GM12864 (cell line): ENCODE measurements at regions not wholly inside any gene's neighbourhood (a gene's known extent, or its start where the extent isn't known, plus 50 kb on each side); places are given as distances from the start of the nearest gene placed in this dataset.

Source experiments
- DNase-seq: peaks from one replicate; pipeline ENCODE4 v3.0.0-alpha.2; 2011; ENCODE audit warnings: low read depth
- H3K4me3 ChIP-seq: 2 replicates; pipeline ENCODE4 v1.5.1; 2011; ENCODE audit warnings: mild to moderate bottlenecking, low read depth, low read length, control low read depth
- CTCF ChIP-seq: IDR thresholded peaks from 2 replicates; pipeline ENCODE4 v1.5.1; 2011; ENCODE audit warnings: low read depth, mild to moderate bottlenecking, moderate library complexity, low read length, control low read depth, inconsistent platforms; ENCODE audit errors: missing control alignments

GRCh38 chr2:62426154-62426912, 79.7 kb downstream of the TMEM17 start:
- H3K4me3 ChIP-seq = no peak overlapping the region
- TF ChIP-seq CTCF = no peak
- no peak for DNase-seq

- TF ChIP-seq CTCF = no peak
- no peak overlapping the region for H3K4me3 ChIP-seq
- DNase-seq = no peak
These were observed 80.3 kb downstream of the TMEM17 start for GRCh38 chr2:62425684-62426083.

- TF ChIP-seq CTCF = no peak
- H3K4me3 ChIP-seq = no peak overlapping the region
- DNase-seq = no peak
These were observed 81.1 kb downstream of the TMEM17 start for GRCh38 chr2:62424899-62425298.

- TF ChIP-seq CTCF = no peak
- H3K4me3 ChIP-seq = no peak overlapping the region
- DNase-seq = no peak
These were observed 82.0 kb downstream of the TMEM17 start for GRCh38 chr2:62423883-62424458.

- DNase-seq = no peak
- H3K4me3 ChIP-seq = no peak overlapping the region
- TF ChIP-seq CTCF = peak; percentile 5
These were observed 82.8 kb downstream of the TMEM17 start for GRCh38 chr2:62423235-62423634.

- TF ChIP-seq CTCF = no peak
- peak overlapping the region; percentile 11; the same call in 1 of the 2 replicates for H3K4me3 ChIP-seq
- DNase-seq = no peak
These were observed 90.5 kb downstream of the TMEM17 start for GRCh38 chr2:62415518-62415917.
